Fibroblast of lung (primary cell): ENCODE measurements at regions not wholly inside any gene's neighbourhood (a gene's known extent, or its start where the extent isn't known, plus 50 kb on each side); places are given as distances from the start of the nearest gene placed in this dataset.
A peak's percentile ranks its signal among the peaks of the same experiment; 100 is the strongest.

Experiments
- DNase-seq, 2 donors: peaks; one replicate each; pipeline versions ENCODE4 v3.0.0 to v3.0.0-alpha.2; 2010; ENCODE audit warnings: low read depth in 2 of 2
- H2AFZ ChIP-seq: 2 replicates; pipeline ENCODE4 v1.5.1; 2012; ENCODE audit warnings: low read length, control low read depth, inconsistent platforms
- H3K27ac ChIP-seq: 2 replicates; pipeline ENCODE4 v1.5.1; 2011; ENCODE audit warnings: low read length, control low read depth; ENCODE audit not compliant: insufficient read depth
- H3K27me3 ChIP-seq: 2 replicates; pipeline ENCODE4 v1.5.1; 2011; ENCODE audit warnings: mild to moderate bottlenecking, low read length; ENCODE audit not compliant: control insufficient read depth, insufficient read depth
- H3K36me3 ChIP-seq: 2 replicates; pipeline ENCODE4 v1.5.1; 2011; ENCODE audit warnings: low read length; ENCODE audit not compliant: control insufficient read depth, insufficient read depth
- H3K4me1 ChIP-seq: 2 replicates; pipeline ENCODE4 v1.5.1; 2011; ENCODE audit warnings: low read length; ENCODE audit not compliant: control insufficient read depth, insufficient read depth; ENCODE audit errors: extremely low read depth
- H3K4me2 ChIP-seq: 2 replicates; pipeline ENCODE4 v1.5.1; 2011; ENCODE audit warnings: low read length, control low read depth; ENCODE audit not compliant: insufficient read depth; ENCODE audit errors: extremely low read depth
- H3K4me3 ChIP-seq, 4 experiments: fragments of 200-600 bp in 1 of 4; sonication (generic) in 1 of 4; replicated peaks in 1 of 4; 2 replicates each; pipeline ENCODE4 v1.5.1; 2011 to 2016; ENCODE audit warnings: low read length in 4 of 4, low read depth in 3 of 4, mild to moderate bottlenecking in 3 of 4, control low read depth in 2 of 4, inconsistent platforms in 1 of 4, mixed read lengths in 1 of 4; ENCODE audit not compliant: insufficient read depth in 1 of 4; ENCODE audit errors: control extremely low read depth in 1 of 4
- H3K79me2 ChIP-seq: 2 replicates; pipeline ENCODE4 v1.5.1; 2012; ENCODE audit warnings: mild to moderate bottlenecking, low read length, inconsistent platforms; ENCODE audit not compliant: control insufficient read depth, insufficient read depth
- H3K9ac ChIP-seq: 2 replicates; pipeline ENCODE4 v1.5.1; 2011; ENCODE audit warnings: mild to moderate bottlenecking, low read length, control low read depth; ENCODE audit not compliant: insufficient read depth
- H3K9me3 ChIP-seq: 2 replicates; pipeline ENCODE4 v1.5.1; 2012; ENCODE audit warnings: low read depth, low read length; ENCODE audit not compliant: control insufficient read depth, insufficient read depth
- H4K20me1 ChIP-seq: 2 replicates; pipeline ENCODE4 v1.5.1; 2011; ENCODE audit warnings: low read length; ENCODE audit not compliant: control insufficient read depth, insufficient read depth; ENCODE audit errors: extremely low read depth
- CTCF ChIP-seq, 2 donors: IDR thresholded peaks in 1 of 2; conservative IDR thresholded peaks in 1 of 2; 1 replicate in 1 of 2; 2 replicates in 1 of 2; pipeline ENCODE4 v1.5.1; 2011 to 2012; ENCODE audit warnings: low read length in 2 of 2, control low read depth in 1 of 2, inconsistent platforms in 1 of 2, low read depth in 1 of 2, mild to moderate bottlenecking in 1 of 2
- EZH2 ChIP-seq: IDR thresholded peaks from 2 replicates; pipeline ENCODE4 v1.5.1; 2012; ENCODE audit warnings: low read length, control low read depth, mild to moderate bottlenecking; ENCODE audit errors: missing control alignments

GRCh38 chr3:102715030-102715697 lies 280.3 kb downstream of the ZPLD1 start:
- H3K27me3 ChIP-seq = no peaks in the 10 kb centered on the region
- H3K4me2 ChIP-seq = no peak overlapping the region
- no peak overlapping the region for H3K27ac ChIP-seq
- H2AFZ ChIP-seq = no peak overlapping the region
- DNase-seq = peak; percentile 2 to 70
- H3K36me3 ChIP-seq = no peaks in the 10 kb centered on the region
- TF ChIP-seq CTCF (conservative IDR thresholded peaks at IDR 0.05 in 1 of 2, IDR thresholded peaks at IDR 0.05 in 1 of 2; ENCODE audit: low read depth in 1 of 2, low read length in 2 of 2) (no peak), EZH2 (no peak)
- no peak overlapping the region for H3K4me3 ChIP-seq
- no peaks in the 10 kb centered on the region for H3K4me1 ChIP-seq
- H3K9ac ChIP-seq = no peak overlapping the region
- no peaks in the 10 kb centered on the region for H4K20me1 ChIP-seq
- no peaks in the 10 kb centered on the region for H3K9me3 ChIP-seq
- no peaks in the 10 kb centered on the region for H3K79me2 ChIP-seq

GRCh38 chr3:102718651-102719050 lies 283.8 kb downstream of the ZPLD1 start:
- Histone ChIP-seq H3K79me2 (no peaks in the 10 kb centered on the region), H3K27me3 (no peaks in the 10 kb centered on the region), H3K9ac (no peak overlapping the region), H3K36me3 (no peaks in the 10 kb centered on the region), H3K9me3 (no peaks in the 10 kb centered on the region), H4K20me1 (no peaks in the 10 kb centered on the region), H3K4me2 (no peak overlapping the region), H3K4me3 (no peak overlapping the region), H2AFZ (no peak overlapping the region), H3K4me1 (no peaks in the 10 kb centered on the region), H3K27ac (no peak overlapping the region)
- TF ChIP-seq CTCF (conservative IDR thresholded peaks at IDR 0.05 in 1 of 2, IDR thresholded peaks at IDR 0.05 in 1 of 2; ENCODE audit: low read depth in 1 of 2, low read length in 2 of 2) = no peak
- TF ChIP-seq EZH2 = no peak
- peak in 1 of 2 donors; percentile 54 for DNase-seq

- no peaks in the 10 kb centered on the region for H3K27me3 ChIP-seq
- H2AFZ ChIP-seq = no peak overlapping the region
- H4K20me1 ChIP-seq = no peaks in the 10 kb centered on the region
- TF ChIP-seq CTCF (conservative IDR thresholded peaks at IDR 0.05 in 1 of 2, IDR thresholded peaks at IDR 0.05 in 1 of 2; ENCODE audit: low read depth in 1 of 2, low read length in 2 of 2) (no peak), EZH2 (no peak)
- DNase-seq = no peak
- no peak overlapping the region for H3K4me3 ChIP-seq
- no peaks in the 10 kb centered on the region for H3K4me1 ChIP-seq
- no peaks in the 10 kb centered on the region for H3K9me3 ChIP-seq
- H3K27ac ChIP-seq = no peak overlapping the region
- H3K79me2 ChIP-seq = no peaks in the 10 kb centered on the region
- H3K4me2 ChIP-seq = no peak overlapping the region
- no peak overlapping the region for H3K9ac ChIP-seq
- H3K36me3 ChIP-seq = no peaks in the 10 kb centered on the region
Measured at GRCh38 chr3:102722317-102722716, 287.5 kb downstream of the ZPLD1 start.
